ENCODE measurements at regions not wholly inside any gene's neighbourhood (a gene's known extent, or its start where the extent isn't known, plus 50 kb on each side); places are given as distances from the start of the nearest gene placed in this dataset.

GRCh38 chr2:71941726-71942525 is 205.7 kb downstream of the CYP26B1 start:
- TF ChIP-seq EZH2 (IDR thresholded peaks at IDR 0.05; ENCODE audit: insufficient read depth, poor library complexity, severe bottlenecking) = no peak
- TF ChIP-seq EZH2phosphoT487 (IDR thresholded peaks at IDR 0.05; ENCODE audit: insufficient read depth, low read depth) = no peak

All from GM23248 (cell line).